PFSK-1 (cell line): ENCODE measurements at regions not wholly inside any gene's neighbourhood (a gene's known extent, or its start where the extent isn't known, plus 50 kb on each side); places are given as distances from the start of the nearest gene placed in this dataset.

ENCODE experiments used
- FOXP2 ChIP-seq: optimal IDR thresholded peaks from 2 replicates; pipeline ENCODE3; 2011; ENCODE audit warnings: borderline replicate concordance, control low read depth, inconsistent platforms; ENCODE audit not compliant: insufficient read depth; ENCODE audit errors: extremely low read length, extremely low read depth
- POLR2AphosphoS5 ChIP-seq: IDR thresholded peaks from 2 replicates; pipeline ENCODE4 v1.6.1; 2012; ENCODE audit warnings: low read depth, mild to moderate bottlenecking, control low read depth, low read length, moderate library complexity
- REST ChIP-seq, 2 experiments: IDR thresholded peaks; 2 replicates each; pipeline versions ENCODE4 v1.6.1 to v1.8.0; 2011 to 2012; ENCODE audit warnings: low read depth in 2 of 2, low read length in 2 of 2, control low read depth in 1 of 2, inconsistent platforms in 1 of 2, mild to moderate bottlenecking in 1 of 2, moderate library complexity in 1 of 2; ENCODE audit not compliant: insufficient read depth in 1 of 2
- SIN3A ChIP-seq: IDR thresholded peaks from 2 replicates; pipeline ENCODE4 v1.6.1; 2012; ENCODE audit warnings: mild to moderate bottlenecking, low read length, moderate library complexity, borderline replicate concordance; ENCODE audit not compliant: insufficient read depth
- TAF1 ChIP-seq: IDR thresholded peaks from 2 replicates; pipeline ENCODE4 v1.6.1; 2012; ENCODE audit warnings: low read length, control low read depth, borderline replicate concordance; ENCODE audit not compliant: insufficient read depth

GRCh38 chr1:232450615-232451014 lies 179.3 kb downstream of the SIPA1L2 start:
- TF ChIP-seq REST (IDR thresholded peaks at IDR 0.05; ENCODE audit: insufficient read depth in 1 of 2, low read depth in 2 of 2, low read length in 2 of 2) (no peak), TAF1 (no peak), FOXP2 (no peak), POLR2AphosphoS5 (no peak), SIN3A (no peak)

GRCh38 chr1:232447125-232447524 lies 182.8 kb downstream of the SIPA1L2 start:
- TF ChIP-seq SIN3A (no peak), TAF1 (no peak), FOXP2 (no peak), REST (IDR thresholded peaks at IDR 0.05; ENCODE audit: insufficient read depth in 1 of 2, low read depth in 2 of 2, low read length in 2 of 2) (no peak), POLR2AphosphoS5 (no peak)

GRCh38 chr1:232445361-232446106 lies 184.4 kb downstream of the SIPA1L2 start:
- TF ChIP-seq TAF1: no peak
- TF ChIP-seq REST (IDR thresholded peaks at IDR 0.05; ENCODE audit: insufficient read depth in 1 of 2, low read depth in 2 of 2, low read length in 2 of 2): no peak
- TF ChIP-seq SIN3A: no peak
- TF ChIP-seq POLR2AphosphoS5: no peak
- no peak for TF ChIP-seq FOXP2

- TF ChIP-seq REST (IDR thresholded peaks at IDR 0.05; ENCODE audit: insufficient read depth in 1 of 2, low read depth in 2 of 2, low read length in 2 of 2) (no peak), POLR2AphosphoS5 (no peak), FOXP2 (no peak), SIN3A (no peak), TAF1 (no peak)
Measured at GRCh38 chr1:232443372-232443771, 186.6 kb downstream of the SIPA1L2 start.

GRCh38 chr1:232441036-232441411 lies 188.9 kb downstream of the SIPA1L2 start:
- TF ChIP-seq REST (IDR thresholded peaks at IDR 0.05; ENCODE audit: insufficient read depth in 1 of 2, low read depth in 2 of 2, low read length in 2 of 2): no peak
- no peak for TF ChIP-seq SIN3A
- no peak for TF ChIP-seq TAF1
- no peak for TF ChIP-seq POLR2AphosphoS5
- TF ChIP-seq FOXP2: no peak
